ENCODE measurements at regions not wholly inside any gene's neighbourhood (a gene's known extent, or its start where the extent isn't known, plus 50 kb on each side); places are given as distances from the start of the nearest gene placed in this dataset.
"Not testable (repeated sequence)": the region's sequence is repeated elsewhere in the genome, so short reads cannot be mapped to it uniquely, and the experiment has no call there.

DNA sequence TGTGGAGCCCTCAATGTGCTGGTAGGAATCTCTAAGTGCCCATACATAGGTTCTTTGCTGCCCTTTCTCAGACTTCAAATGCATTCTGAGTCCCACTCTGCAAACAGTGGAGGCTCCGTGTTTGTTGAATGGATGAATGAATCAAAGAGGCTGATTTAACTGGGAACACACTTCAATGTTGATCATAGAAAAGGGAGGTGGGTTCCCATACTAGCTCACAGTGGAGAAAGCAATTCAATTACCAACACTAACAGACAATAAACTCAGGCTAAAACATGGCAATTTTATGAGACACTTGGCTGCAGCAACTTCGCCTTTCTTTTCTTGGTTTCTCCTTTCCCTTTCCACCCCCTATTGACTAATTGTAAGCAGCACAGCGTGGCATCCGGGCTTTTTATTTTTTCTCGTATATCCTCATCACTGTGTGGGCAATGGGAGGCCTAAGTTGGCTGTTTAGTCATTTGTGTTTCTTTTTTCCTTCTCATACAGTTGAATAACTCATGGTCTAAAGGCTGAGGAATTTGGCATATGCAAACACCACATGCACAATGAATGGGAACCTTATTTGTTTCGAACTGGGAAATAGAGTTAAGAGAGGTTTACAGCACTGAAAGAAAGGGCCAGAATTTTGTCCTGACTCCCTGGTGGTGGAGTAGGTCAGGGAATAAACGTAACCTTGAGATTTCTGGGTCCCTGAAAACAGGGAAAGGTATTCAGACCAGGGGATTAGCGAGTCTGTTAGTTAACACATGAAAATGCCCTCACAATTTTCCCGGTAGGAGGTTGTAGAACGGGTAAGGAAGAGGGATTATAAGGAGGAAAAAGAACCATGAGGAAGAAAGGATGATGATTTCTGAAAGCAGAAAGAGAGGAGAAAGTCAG, 858.5 kb downstream of the KCNMA1 start:
- TF ChIP-seq, protein P1, sequence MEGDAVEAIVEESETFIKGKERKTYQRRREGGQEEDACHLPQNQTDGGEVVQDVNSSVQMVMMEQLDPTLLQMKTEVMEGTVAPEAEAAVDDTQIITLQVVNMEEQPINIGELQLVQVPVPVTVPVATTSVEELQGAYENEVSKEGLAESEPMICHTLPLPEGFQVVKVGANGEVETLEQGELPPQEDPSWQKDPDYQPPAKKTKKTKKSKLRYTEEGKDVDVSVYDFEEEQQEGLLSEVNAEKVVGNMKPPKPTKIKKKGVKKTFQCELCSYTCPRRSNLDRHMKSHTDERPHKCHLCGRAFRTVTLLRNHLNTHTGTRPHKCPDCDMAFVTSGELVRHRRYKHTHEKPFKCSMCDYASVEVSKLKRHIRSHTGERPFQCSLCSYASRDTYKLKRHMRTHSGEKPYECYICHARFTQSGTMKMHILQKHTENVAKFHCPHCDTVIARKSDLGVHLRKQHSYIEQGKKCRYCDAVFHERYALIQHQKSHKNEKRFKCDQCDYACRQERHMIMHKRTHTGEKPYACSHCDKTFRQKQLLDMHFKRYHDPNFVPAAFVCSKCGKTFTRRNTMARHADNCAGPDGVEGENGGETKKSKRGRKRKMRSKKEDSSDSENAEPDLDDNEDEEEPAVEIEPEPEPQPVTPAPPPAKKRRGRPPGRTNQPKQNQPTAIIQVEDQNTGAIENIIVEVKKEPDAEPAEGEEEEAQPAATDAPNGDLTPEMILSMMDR (IDR thresholded peaks at IDR 0.05; ENCODE audit: extremely low read depth, missing control alignments): no peak
- no peak for DNase-seq (ENCODE audit: low spot score)

DNA sequence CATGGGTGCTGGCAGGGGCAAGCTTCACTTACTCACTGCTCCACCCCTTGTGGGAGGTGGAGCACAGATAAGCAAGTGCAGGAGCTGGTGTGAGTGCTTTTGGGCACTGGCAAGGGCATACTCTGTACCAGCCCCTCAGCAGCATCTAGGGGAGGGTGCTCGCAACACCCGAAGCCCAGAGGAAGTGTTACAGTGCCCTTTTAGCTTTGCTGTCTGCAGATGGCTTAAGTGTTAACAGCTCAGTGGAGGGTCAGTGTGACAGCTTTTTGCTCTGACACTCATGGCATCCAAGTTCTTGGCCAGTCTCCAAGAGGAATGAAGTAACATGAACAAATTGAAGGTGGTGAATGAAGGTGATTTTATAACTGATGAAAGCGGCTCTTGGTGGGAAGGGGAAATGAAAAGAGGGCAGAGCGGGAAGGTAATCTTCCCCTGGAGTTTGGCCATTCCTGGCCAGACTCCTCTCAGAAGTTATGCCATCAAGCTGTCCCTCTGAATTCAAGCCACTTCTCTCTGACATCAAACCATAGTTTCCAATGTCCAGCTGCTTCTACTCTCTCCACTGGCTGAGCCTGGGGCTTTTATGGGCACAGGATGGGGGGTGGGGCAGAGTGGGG, 862.5 kb downstream of the KCNMA1 start:
- TF ChIP-seq, protein P1 (IDR thresholded peaks at IDR 0.05; ENCODE audit: extremely low read depth, missing control alignments): no peak
- no peak for DNase-seq (ENCODE audit: low spot score)

DNA sequence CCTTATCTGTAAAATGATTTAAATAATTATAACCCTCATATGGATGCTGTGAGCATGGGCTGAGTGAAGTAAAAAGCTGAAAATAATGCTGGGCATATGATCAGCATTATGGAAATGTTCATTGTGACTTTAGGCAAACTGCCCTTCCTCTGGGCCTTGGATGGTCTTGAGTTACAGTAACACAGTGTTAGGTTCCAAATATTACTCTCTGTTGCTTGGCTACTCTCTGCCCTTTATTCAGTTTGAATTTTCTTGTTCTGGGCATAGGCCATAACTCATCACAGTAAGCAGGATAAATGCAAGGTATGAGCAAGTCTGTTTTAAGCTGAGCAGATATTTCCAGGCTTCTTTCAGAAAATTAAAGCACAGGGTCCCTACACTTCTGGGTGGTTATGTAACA, 868.0 kb downstream of the KCNMA1 start:
- no peak for DNase-seq (ENCODE audit: low spot score)
- TF ChIP-seq, protein P1 (IDR thresholded peaks at IDR 0.05; ENCODE audit: extremely low read depth, missing control alignments): no peak

DNA sequence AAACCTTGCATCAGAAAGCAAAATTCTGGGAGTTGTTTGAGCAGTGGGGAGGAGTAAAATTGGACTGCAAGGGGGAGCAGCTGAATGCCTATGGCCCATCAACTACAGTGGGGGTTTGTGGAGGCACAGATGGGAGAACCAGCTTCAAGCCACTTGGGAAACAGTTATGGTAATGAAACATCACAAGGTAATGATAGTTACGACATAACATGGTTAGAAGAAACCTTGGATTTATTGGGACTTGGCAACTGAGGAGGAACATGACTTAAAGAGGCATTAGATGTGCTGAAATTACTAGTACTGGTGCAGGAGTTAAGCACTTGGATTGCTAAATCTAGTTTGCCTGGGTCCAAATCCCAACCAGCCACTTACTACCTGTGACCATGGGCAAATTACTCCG, 868.4 kb downstream of the KCNMA1 start:
- TF ChIP-seq, protein P1 (IDR thresholded peaks at IDR 0.05; ENCODE audit: extremely low read depth, missing control alignments): no peak
- no peak for DNase-seq (ENCODE audit: low spot score)

DNA sequence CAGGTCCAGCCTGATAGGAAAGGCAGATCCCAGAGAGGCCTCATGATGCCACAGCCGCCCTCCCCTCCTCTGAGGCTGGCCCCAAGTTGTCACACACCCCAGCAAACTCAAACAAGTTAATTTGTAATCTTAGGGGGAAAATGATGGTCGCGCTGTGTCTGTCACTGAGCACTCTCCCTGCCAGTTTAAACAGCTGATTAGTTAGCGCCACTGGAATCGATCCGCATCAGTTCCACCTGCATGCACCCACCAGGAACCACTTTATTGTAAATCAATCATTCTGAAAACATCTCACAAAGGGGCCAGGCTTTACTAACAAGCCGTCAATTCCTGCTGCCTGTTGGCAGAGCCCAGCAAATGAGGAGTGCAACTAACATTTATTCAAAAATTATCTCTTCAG, 870.9 kb downstream of the KCNMA1 start:
- TF ChIP-seq, protein P1 (IDR thresholded peaks at IDR 0.05; ENCODE audit: extremely low read depth, missing control alignments): no peak
- no peak for DNase-seq (ENCODE audit: low spot score)

DNA sequence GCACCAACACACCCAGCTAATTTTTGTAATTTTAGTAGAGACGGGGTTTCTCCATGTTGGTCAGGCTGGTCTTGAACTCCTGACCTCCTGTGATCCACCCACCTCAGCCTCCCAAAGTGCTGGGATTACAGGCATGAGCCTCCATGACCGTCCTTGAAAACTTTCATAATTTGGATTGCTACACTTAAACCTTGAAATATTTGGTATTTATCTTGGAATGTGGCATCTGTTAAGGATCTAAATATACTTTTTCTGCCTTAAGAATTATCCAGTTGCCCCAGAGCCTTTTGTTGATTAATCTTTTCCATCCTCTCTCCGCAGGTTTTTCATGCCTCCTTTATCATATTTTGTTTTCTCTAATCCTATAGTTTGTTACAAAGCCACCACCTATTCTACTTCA, 872.7 kb downstream of the KCNMA1 start:
- DNase-seq (ENCODE audit: low spot score): not testable (repeated sequence)

DNA sequence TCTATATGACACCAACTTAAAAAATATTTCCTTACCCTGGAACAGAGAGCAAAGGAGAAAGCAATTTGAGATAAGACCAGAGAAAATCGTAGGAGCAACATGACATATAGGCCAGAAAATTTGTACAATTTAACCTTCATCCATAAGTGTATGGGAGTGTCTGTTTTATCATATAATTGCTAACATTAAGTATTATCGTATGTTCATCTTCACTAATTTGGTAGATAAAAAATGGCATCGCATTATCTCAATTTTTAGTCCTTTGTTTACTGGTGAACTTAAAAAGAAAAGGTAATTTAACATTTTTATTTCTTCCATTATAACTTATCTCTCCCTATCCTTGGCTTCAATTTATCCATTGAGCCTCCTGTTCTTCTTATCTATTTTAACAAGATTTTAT, 873.4 kb downstream of the KCNMA1 start:
- no peak for DNase-seq (ENCODE audit: low spot score)
- TF ChIP-seq, protein P1 (IDR thresholded peaks at IDR 0.05; ENCODE audit: extremely low read depth, missing control alignments): no peak

Measured in GM20000 (cell line).